NB4 (cell line): ENCODE measurements at regions not wholly inside any gene's neighbourhood (a gene's known extent, or its start where the extent isn't known, plus 50 kb on each side); places are given as distances from the start of the nearest gene placed in this dataset.

Experiments
- DNase-seq: peaks from one replicate; pipeline ENCODE4 v3.0.0; 2010; ENCODE audit warnings: low read depth
- H3K4me3 ChIP-seq: one replicate; pipeline ENCODE4 v1.5.1; 2011; ENCODE audit warnings: mild to moderate bottlenecking, low read depth, low read length, moderate library complexity
- MYC ChIP-seq: IDR thresholded peaks from 2 replicates; pipeline ENCODE4 v1.6.1; 2011; ENCODE audit warnings: low read depth, low read length
- POLR2A ChIP-seq: IDR thresholded peaks from 2 replicates; pipeline ENCODE4 v1.6.1; 2011; ENCODE audit warnings: mild to moderate bottlenecking; ENCODE audit not compliant: insufficient read length; ENCODE audit errors: extremely low read depth
- TF ChIP-seq, protein P1 (sequence below): IDR thresholded peaks from 2 replicates; pipeline ENCODE4 v1.6.1; 2011; ENCODE audit warnings: low read depth, low read length
- TF ChIP-seq, protein P2 (sequence below): IDR thresholded peaks from one replicate; pipeline ENCODE4 v1.5.1; 2012; ENCODE audit warnings: low read depth, low read length

DNA sequence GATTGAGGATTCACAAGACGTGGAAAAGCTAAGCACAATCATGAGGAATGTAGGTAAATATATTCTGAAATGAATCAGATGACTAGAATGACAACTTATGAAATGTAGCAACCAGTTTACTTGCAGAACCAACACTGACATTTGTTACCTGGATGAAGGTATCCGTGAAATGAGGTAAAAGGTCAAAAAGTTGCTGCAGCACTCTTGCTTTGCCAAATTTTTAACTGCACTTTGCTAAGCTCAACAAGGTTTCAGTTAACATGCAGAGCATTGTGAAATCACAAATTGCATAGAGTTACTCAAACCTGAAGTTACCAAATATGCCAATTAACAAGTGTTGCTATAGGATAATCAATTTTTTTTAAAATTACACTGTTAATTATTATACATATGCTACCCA, 1280.1 kb downstream of the KCNT2 start:
- TF ChIP-seq, protein P1, sequence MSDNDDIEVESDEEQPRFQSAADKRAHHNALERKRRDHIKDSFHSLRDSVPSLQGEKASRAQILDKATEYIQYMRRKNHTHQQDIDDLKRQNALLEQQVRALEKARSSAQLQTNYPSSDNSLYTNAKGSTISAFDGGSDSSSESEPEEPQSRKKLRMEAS = no peak
- TF ChIP-seq MYC (no peak), POLR2A (no peak)
- TF ChIP-seq, protein P2, sequence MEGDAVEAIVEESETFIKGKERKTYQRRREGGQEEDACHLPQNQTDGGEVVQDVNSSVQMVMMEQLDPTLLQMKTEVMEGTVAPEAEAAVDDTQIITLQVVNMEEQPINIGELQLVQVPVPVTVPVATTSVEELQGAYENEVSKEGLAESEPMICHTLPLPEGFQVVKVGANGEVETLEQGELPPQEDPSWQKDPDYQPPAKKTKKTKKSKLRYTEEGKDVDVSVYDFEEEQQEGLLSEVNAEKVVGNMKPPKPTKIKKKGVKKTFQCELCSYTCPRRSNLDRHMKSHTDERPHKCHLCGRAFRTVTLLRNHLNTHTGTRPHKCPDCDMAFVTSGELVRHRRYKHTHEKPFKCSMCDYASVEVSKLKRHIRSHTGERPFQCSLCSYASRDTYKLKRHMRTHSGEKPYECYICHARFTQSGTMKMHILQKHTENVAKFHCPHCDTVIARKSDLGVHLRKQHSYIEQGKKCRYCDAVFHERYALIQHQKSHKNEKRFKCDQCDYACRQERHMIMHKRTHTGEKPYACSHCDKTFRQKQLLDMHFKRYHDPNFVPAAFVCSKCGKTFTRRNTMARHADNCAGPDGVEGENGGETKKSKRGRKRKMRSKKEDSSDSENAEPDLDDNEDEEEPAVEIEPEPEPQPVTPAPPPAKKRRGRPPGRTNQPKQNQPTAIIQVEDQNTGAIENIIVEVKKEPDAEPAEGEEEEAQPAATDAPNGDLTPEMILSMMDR = no peak
- H3K4me3 ChIP-seq = no peak overlapping the region
- DNase-seq = peak; percentile 21

DNA sequence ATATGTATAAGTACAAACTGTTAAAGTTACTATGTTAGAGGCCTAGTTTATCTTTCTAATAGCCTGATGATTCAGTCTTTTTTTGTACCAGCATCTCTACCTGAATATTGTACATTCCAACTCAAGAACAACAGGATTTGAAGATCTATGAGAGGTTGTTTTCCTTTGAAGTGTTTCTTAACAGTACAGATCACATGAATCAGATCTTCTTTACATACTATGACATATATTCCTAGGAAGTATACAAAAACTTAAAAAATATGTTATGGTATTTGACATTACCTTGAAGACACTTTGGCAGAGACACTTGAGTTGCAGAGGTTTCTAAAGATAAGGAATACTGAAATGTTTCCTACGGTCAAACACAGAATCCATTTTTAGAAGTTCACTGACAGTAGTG, 1280.9 kb downstream of the KCNT2 start:
- H3K4me3 ChIP-seq = no peak overlapping the region
- DNase-seq = no peak
- TF ChIP-seq, protein P1 = no peak
- TF ChIP-seq, protein P2 = no peak
- no peak for TF ChIP-seq POLR2A
- TF ChIP-seq MYC = no peak

DNA sequence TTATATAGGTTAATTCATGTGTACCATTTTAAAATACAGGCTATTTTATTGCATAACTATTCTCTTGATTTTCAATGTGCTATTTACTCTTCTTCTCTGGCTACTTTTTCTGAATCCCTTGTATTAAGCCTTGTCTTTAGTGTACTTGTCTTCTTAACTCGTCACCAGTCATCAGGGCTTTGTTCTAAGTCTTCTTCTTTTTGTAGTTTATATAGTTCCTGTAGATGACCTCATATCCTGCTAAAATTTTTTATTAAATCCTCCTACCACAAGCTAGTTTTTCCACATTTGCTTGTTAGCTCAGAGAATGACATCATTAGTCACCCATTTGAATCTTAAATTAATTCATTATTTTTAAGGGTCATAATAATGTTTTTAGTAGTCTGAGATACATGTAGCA, 1281.9 kb downstream of the KCNT2 start:
- TF ChIP-seq MYC = no peak
- no peak for TF ChIP-seq POLR2A
- TF ChIP-seq, protein P1 = no peak
- TF ChIP-seq, protein P2 = no peak
- H3K4me3 ChIP-seq = no peak overlapping the region
- no peak for DNase-seq

DNA sequence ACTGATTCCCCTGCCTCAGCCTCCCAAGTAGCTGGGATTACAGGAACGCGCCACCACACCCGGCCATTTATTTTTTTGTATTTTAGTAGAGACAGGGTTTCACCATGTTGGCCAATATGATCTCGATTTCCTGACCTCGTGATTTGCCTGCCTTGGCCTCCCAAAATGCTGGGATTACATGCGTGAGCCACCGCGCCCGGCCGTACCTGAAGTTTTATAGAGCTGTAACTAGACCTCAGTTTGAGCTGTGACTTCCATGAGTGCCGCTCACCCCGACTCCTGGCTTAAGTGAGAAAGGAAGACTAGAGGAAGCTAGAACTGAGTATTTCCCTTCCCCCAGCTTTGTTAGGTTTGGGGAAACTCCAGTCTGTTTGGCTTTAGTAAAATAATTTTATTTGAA, 1283.1 kb downstream of the KCNT2 start:
- no peak for DNase-seq
- H3K4me3 ChIP-seq = no peak overlapping the region
- TF ChIP-seq, protein P2 = no peak
- TF ChIP-seq POLR2A (no peak), MYC (no peak)
- TF ChIP-seq, protein P1 = no peak

DNA sequence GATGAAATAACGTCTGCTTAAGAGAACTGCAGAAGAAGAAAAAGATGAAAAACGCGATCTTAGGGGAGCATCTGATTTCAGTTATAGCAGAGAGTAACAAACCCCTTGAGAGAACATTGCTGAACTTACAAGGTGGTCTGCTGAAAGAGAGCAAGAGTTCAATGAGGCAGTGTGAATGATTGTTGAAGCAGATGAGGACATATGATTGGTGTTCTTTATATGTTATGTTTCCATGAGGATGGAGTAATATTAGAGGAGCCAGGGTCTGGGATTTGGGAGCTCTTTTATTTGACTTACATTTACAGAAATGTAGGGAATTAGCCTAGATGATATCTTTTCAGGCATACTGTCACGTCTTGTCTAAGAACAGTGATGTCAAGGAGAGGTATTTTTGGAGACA, 1302.0 kb downstream of the KCNT2 start:
- no peak for DNase-seq
- H3K4me3 ChIP-seq = no peak overlapping the region
- TF ChIP-seq MYC = no peak
- TF ChIP-seq, protein P2 = no peak
- no peak for TF ChIP-seq POLR2A
- TF ChIP-seq, protein P1 = no peak

DNA sequence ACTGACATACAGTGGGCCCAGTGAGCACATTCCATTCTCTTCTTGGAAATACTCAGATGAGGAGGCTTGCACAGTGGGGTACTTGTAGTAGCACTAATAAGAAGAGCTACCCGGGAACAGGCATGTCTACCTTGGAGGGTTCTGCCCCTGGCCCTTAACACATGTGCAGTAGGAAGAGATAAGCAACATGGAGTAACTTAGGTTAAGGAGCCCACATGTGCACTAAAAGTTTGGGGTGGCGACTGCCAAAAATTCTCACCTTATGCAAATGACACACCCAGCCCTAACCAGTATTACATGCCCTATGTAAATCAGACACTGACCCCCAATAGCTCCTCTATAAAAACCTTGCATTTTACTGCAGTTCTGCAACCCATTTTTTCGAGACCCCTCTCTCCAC, 1313.3 kb downstream of the KCNT2 start:
- TF ChIP-seq, protein P2 = no peak
- TF ChIP-seq, protein P1 = no peak
- TF ChIP-seq MYC (no peak), POLR2A (no peak)

More for the DNA sequence above, 1313.3 kb downstream of the KCNT2 start:
- DNase-seq = no peak
- H3K4me3 ChIP-seq = no peak overlapping the region
